ENCODE measurements at regions not wholly inside any gene's neighbourhood (a gene's known extent, or its start where the extent isn't known, plus 50 kb on each side); places are given as distances from the start of the nearest gene placed in this dataset.

DNA sequence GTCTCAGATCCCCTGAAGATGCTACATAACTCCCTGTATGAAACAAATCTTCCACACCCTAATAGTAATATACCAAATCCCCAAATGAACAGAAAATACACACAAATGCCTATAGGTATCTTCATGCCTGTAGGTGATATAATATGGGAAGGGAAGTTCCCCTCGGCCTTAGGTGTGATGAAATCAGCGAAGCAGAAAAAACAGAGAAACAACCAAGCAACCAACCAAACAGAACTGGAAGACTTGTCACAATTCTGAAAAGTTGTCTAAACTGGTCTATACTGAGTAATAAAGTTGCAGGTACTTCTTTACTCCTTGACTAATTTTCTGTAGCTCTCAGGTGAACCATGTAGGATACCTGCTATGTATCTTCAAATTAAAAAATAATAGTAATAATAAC, 82.2 kb upstream of the SATB1 start:
- TF ChIP-seq, protein P1, sequence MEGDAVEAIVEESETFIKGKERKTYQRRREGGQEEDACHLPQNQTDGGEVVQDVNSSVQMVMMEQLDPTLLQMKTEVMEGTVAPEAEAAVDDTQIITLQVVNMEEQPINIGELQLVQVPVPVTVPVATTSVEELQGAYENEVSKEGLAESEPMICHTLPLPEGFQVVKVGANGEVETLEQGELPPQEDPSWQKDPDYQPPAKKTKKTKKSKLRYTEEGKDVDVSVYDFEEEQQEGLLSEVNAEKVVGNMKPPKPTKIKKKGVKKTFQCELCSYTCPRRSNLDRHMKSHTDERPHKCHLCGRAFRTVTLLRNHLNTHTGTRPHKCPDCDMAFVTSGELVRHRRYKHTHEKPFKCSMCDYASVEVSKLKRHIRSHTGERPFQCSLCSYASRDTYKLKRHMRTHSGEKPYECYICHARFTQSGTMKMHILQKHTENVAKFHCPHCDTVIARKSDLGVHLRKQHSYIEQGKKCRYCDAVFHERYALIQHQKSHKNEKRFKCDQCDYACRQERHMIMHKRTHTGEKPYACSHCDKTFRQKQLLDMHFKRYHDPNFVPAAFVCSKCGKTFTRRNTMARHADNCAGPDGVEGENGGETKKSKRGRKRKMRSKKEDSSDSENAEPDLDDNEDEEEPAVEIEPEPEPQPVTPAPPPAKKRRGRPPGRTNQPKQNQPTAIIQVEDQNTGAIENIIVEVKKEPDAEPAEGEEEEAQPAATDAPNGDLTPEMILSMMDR (IDR thresholded peaks at IDR 0.05) = no peak
- no peak for TF ChIP-seq POLR2A (IDR thresholded peaks at IDR 0.05)
- TF ChIP-seq POLR2AphosphoS5 (IDR thresholded peaks at IDR 0.05) = no peak
- no peak for TF ChIP-seq EP300 (IDR thresholded peaks at IDR 0.05)

Measured in suprapubic skin (tissue), 4 donors.